ENCODE measurements at regions not wholly inside any gene's neighbourhood (a gene's known extent, or its start where the extent isn't known, plus 50 kb on each side); places are given as distances from the start of the nearest gene placed in this dataset.

GRCh38 chr7:85462671-85463070 is 275.8 kb upstream of the SEMA3D start:
- Histone ChIP-seq H3F3A (ENCODE audit: insufficient read depth) (no peaks in the 10 kb centered on the region; the same call in 1 of the 2 replicates), H3K4me2 (ENCODE audit: low read depth, low read length, poor library complexity, severe bottlenecking) (no peak overlapping the region), H3K9me2 (replicated peaks; ENCODE audit: insufficient read depth, low read length) (no peaks in the 10 kb centered on the region), H3K4me3 (ENCODE audit: insufficient read depth, low read length, poor library complexity, severe bottlenecking) (no peak overlapping the region), H2AFZ (ENCODE audit: low read depth, low read length, severe bottlenecking) (no peak overlapping the region), H3K27ac (ENCODE audit: low read depth, low read length) (no peak overlapping the region), H4K20me1 (ENCODE audit: low read depth, low read length) (no peaks in the 10 kb centered on the region), H3K36me3 (ENCODE audit: low read length) (no peaks in the 10 kb centered on the region), H3K79me2 (ENCODE audit: insufficient read depth, low read length) (no peaks in the 10 kb centered on the region), H3K9me3 (ENCODE audit: insufficient read depth, low read length) (no peaks in the 10 kb centered on the region), H3K27me3 (ENCODE audit: low read length) (no peaks in the 10 kb centered on the region), H3K9ac (ENCODE audit: low read length) (no peak overlapping the region)
- no peak for TF ChIP-seq EZH2phosphoT487 (conservative IDR thresholded peaks at IDR 0.05; ENCODE audit: low read length)
- TF ChIP-seq, protein P1, sequence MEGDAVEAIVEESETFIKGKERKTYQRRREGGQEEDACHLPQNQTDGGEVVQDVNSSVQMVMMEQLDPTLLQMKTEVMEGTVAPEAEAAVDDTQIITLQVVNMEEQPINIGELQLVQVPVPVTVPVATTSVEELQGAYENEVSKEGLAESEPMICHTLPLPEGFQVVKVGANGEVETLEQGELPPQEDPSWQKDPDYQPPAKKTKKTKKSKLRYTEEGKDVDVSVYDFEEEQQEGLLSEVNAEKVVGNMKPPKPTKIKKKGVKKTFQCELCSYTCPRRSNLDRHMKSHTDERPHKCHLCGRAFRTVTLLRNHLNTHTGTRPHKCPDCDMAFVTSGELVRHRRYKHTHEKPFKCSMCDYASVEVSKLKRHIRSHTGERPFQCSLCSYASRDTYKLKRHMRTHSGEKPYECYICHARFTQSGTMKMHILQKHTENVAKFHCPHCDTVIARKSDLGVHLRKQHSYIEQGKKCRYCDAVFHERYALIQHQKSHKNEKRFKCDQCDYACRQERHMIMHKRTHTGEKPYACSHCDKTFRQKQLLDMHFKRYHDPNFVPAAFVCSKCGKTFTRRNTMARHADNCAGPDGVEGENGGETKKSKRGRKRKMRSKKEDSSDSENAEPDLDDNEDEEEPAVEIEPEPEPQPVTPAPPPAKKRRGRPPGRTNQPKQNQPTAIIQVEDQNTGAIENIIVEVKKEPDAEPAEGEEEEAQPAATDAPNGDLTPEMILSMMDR (IDR thresholded peaks at IDR 0.05; ENCODE audit: insufficient read depth, low read length, poor library complexity, severe bottlenecking): no peak

DNA sequence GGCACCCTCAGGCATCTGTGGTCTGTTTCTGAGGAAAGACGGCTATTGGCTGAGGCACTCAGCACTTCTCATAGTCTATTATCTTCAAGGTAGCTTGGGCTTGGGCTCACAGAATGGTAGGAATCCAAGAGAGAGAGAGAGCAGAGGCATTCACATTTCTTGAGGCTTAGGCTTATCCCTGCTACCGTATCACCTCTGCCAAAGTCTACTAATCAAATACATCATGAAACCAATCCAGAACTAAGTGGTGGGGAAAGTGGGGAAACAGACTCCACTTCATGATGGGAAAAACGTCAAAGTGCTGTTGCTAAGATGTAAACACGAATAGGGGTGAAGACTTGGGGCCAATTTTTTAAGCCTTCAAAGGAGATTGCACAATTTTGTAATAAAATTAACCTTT is 271.1 kb upstream of the SEMA3D start:
- no peaks in the 10 kb centered on the region for H3K9me2 ChIP-seq (replicated peaks; ENCODE audit: insufficient read depth, low read length)

GRCh38 chr7:85456254-85456653 is 269.4 kb upstream of the SEMA3D start:
- Histone ChIP-seq H3F3A (ENCODE audit: insufficient read depth) (no peaks in the 10 kb centered on the region; the same call in 1 of the 2 replicates), H3K9ac (ENCODE audit: low read length) (no peak overlapping the region), H3K27ac (ENCODE audit: low read depth, low read length) (no peak overlapping the region), H3K4me3 (ENCODE audit: insufficient read depth, low read length, poor library complexity, severe bottlenecking) (no peak overlapping the region), H3K9me3 (ENCODE audit: insufficient read depth, low read length) (no peaks in the 10 kb centered on the region), H3K4me2 (ENCODE audit: low read depth, low read length, poor library complexity, severe bottlenecking) (no peak overlapping the region), H4K20me1 (ENCODE audit: low read depth, low read length) (no peaks in the 10 kb centered on the region), H3K27me3 (ENCODE audit: low read length) (no peaks in the 10 kb centered on the region), H3K36me3 (ENCODE audit: low read length) (no peaks in the 10 kb centered on the region), H3K9me2 (replicated peaks; ENCODE audit: insufficient read depth, low read length) (no peaks in the 10 kb centered on the region), H2AFZ (ENCODE audit: low read depth, low read length, severe bottlenecking) (no peak overlapping the region), H3K79me2 (ENCODE audit: insufficient read depth, low read length) (no peaks in the 10 kb centered on the region)
- TF ChIP-seq, protein P1 (IDR thresholded peaks at IDR 0.05; ENCODE audit: insufficient read depth, low read length, poor library complexity, severe bottlenecking): no peak
- no peak for TF ChIP-seq EZH2phosphoT487 (conservative IDR thresholded peaks at IDR 0.05; ENCODE audit: low read length)

More for the DNA sequence above, 271.1 kb upstream of the SEMA3D start:
- TF ChIP-seq, protein P1 (IDR thresholded peaks at IDR 0.05; ENCODE audit: insufficient read depth, low read length, poor library complexity, severe bottlenecking): no peak
- Histone ChIP-seq H2AFZ (ENCODE audit: low read depth, low read length, severe bottlenecking) (no peak overlapping the region), H3K4me2 (ENCODE audit: low read depth, low read length, poor library complexity, severe bottlenecking) (no peak overlapping the region), H3K79me2 (ENCODE audit: insufficient read depth, low read length) (no peaks in the 10 kb centered on the region), H3K4me3 (ENCODE audit: insufficient read depth, low read length, poor library complexity, severe bottlenecking) (no peak overlapping the region), H3F3A (ENCODE audit: insufficient read depth) (no peaks in the 10 kb centered on the region; the same call in 1 of the 2 replicates), H3K27me3 (ENCODE audit: low read length) (no peaks in the 10 kb centered on the region), H3K36me3 (ENCODE audit: low read length) (no peaks in the 10 kb centered on the region), H4K20me1 (ENCODE audit: low read depth, low read length) (no peaks in the 10 kb centered on the region), H3K27ac (ENCODE audit: low read depth, low read length) (no peak overlapping the region), H3K9me3 (ENCODE audit: insufficient read depth, low read length) (no peaks in the 10 kb centered on the region), H3K9ac (ENCODE audit: low read length) (no peak overlapping the region)

Data from SU-DHL-6 (cell line).